A204.1 (cell line): ENCODE measurements at regions not wholly inside any gene's neighbourhood (a gene's known extent, or its start where the extent isn't known, plus 50 kb on each side); places are given as distances from the start of the nearest gene placed in this dataset.
"Not testable (repeated sequence)": the region's sequence is repeated elsewhere in the genome, so short reads cannot be mapped to it uniquely, and the experiment has no call there.

Experiments used
- FAIRE-seq: peaks from 2 replicates; lab custom pipeline; 2012; peaks lifted over from hg19 to GRCh38; lab: Jason Lieb, UNC

- FAIRE-seq: no peak
Measured at GRCh38 chr16:72657164-72657563, 390.8 kb downstream of the ZFHX3 start.

DNA sequence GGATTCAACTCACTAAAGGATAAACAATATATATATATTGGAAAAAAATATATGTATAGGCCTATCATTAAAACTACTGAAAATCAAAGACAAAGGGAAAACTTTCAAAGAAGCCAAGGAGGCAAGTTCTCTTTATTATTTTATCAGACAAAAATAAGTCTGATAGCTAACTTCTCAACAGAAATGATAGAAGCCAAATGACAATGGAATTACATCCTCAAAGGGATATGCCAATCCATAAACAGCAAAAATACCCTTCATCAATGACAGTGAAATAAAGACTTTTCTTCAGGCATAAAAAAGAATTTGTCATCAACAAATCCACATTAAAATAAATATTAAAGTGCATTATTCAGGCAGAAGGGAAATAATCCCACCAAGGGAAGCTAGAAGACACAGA lies 393.4 kb downstream of the ZFHX3 start:
- FAIRE-seq: no peak

DNA sequence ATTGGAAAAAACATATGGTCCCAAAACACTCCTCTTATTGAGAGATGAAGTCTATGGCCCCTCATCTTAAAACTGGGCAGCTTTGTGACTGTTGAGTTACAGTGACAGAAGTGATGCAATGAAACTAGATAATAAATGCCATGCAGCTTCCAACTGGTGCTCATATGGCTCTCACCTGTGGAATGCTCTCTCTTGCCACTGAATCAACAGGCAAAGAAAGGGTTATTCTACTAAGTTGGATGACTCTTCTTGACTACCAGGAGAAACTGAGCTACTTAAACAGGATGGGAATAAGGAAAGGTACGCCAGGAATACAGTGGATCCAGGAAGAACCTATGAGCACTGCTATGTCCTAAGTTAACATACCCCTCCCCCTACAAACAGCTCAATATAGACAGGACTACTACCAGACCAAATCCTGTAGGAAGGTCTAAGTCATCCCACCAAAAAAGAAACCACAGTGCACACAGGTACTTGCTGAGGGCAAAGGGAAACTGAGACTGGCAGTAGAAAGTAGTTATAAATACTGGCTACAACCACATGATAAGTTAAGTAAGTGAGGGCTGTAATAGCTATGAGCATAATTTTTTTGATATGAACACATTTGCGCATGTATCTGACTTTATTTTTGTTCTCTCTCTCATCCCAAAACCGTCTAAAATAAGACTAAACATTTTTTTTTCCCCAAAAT lies 398.5 kb downstream of the ZFHX3 start:
- FAIRE-seq: no peak

DNA sequence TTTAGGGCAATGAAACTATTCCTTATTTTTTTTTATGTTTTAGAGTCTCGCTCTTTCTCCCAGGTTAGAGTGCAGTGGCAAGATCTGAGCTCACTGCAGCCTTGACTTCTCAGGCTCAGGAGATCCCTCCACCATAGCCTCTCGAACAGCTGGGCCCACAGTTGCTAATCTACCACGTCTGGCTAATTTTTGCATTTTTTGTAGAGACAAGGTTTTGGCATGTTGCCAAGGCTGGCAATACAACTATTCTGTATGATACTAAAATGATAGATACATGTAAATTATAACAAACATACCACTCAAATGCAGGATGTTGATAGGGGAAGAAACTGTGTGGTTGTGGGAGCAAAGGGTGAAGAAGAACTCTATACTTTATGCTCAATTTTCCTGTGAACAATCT lies 401.3 kb downstream of the ZFHX3 start:
- no peak for FAIRE-seq

DNA sequence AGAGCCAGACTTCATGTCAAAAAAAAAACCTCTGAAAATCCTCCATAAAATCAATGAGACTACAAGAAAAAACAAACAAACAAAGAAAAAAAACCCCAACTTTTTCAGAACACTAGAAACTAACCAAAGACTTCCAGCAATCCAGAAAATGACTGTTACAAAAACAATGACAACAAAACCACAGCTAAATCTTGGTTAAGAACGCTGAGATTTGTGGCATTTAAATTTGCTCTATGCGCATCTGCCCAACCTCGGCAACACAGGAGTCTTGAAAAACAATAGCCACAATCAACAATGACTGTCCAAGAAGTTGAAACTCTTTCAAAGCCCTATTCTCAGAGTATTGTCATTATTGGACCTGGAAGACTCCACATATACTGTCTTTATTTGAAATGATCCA lies 402.4 kb downstream of the ZFHX3 start:
- FAIRE-seq: no peak

DNA sequence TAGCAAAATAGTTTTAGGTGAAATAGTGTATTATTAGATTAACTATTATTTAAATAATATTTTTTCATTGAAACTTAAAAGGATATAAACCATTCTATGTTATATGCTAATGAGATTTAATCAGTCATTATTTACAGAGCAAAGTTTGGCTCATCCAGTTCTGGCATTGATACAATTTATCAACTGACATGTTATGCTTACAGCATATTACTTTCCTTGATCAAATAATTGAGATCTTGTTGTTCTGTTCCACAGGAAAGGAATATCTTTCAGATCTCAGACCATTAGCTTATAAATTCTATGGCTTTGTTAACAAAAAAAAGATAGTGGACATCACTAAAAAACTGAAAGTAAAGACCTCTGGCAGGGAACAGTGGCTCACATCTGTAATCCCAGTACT lies 403.0 kb downstream of the ZFHX3 start:
- FAIRE-seq: no peak

- FAIRE-seq: no peak
Measured at GRCh38 chr16:72639494-72639893, 408.4 kb downstream of the ZFHX3 start.

DNA sequence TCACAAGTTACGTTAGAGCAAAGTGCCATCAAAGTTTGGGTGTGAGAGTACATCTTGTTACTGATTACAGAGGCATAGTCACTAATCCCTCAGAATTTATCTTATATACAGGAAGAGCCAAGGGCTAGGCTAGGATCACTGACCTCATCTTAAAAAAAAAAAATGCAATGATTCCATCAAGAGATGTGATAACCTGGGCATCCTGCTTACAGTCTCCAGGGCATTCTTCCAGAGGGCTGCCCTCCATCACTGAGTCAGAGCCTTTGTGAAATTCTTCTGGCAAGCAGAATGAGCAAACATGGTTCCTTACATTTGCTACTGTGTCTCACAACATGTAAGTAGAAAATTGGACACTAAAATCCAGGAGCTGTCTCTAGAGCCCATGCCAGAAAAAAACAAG lies 410.6 kb downstream of the ZFHX3 start:
- FAIRE-seq: no peak

DNA sequence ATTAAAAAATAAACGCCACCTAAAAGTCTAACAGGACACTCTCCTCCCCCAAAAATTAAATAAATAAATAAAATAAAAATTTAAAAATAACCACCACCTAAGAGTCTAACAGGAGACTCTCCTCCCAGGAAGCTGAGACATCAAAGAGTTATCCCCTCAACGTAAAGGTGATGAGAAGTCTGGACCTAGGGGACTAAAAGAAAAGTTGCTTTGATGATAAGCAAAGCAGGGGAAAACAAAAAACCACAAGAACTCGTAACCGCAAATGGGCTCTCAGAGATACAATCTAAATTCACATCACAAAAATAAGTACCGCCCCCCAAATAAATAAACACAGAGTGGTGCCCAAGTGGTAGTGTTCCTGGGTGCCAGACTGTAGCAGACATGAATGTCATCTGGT lies 412.2 kb downstream of the ZFHX3 start:
- no peak for FAIRE-seq

GRCh38 chr16:72635104-72635503 lies 412.8 kb downstream of the ZFHX3 start:
- no peak for FAIRE-seq

DNA sequence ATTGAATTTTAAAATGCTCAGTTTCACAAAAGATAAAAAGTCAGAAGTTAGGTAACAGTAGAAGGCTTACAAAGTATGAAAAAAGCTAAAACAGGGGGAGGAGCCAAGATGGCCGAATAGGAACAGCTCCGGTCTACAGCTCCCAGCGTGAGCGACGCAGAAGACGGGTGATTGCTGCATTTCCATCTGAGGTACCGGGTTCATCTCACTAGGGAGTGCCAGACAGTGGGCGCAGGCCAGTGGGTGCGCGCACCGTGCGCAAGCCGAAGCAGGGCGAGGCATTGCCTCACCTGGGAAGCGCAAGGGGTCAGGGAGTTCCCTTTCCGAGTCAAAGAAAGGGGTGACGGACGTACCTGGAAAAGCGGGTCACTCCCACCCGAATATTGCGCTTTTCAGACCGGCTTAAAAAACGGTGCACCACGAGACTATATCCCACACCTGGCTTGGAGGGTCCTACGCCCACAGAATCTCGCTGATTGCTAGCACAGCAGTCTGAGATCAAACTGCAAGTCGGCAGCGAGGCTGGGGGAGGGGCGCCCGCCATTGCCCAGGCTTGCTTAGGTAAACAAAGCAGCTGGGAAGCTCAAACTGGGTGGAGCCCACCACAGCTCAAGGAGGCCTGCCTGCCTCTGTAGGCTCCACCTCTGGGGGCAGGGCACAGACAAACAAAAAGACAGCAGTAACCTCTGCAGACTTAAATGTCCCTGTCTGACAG lies 420.6 kb downstream of the ZFHX3 start:
- FAIRE-seq: not testable (repeated sequence)

- no peak for FAIRE-seq
Measured at GRCh38 chr16:72626623-72627022, 421.3 kb downstream of the ZFHX3 start.

- no peak for FAIRE-seq
Measured at GRCh38 chr16:72621651-72622050, 426.3 kb downstream of the ZFHX3 start.

- no peak for FAIRE-seq
Measured at GRCh38 chr16:72620853-72621252, 427.1 kb downstream of the ZFHX3 start.

- FAIRE-seq: no peak
Measured at GRCh38 chr16:72620348-72620747, 427.6 kb downstream of the ZFHX3 start.

GRCh38 chr16:72615856-72616255 lies 432.1 kb downstream of the ZFHX3 start:
- no peak for FAIRE-seq

DNA sequence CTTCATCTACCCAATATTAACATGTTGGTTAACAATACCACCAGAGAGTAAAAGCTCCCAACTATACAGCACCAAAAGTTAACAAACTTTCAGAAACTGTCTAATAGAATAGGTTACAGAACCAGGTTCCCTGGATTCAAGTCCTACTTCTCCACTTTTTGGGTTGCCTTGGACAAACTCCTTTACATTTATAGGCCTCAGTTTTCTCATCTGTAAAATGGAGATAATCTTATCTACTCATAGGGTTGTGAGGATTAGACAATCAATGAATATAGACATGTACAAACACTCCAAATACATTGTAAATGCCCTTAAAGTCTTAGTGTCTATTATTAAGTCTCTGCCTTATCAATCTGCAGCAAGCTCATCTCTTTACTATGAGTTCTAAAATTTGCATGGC lies 435.2 kb downstream of the ZFHX3 start:
- FAIRE-seq: no peak

GRCh38 chr16:72612256-72612655 lies 435.7 kb downstream of the ZFHX3 start:
- no peak for FAIRE-seq

GRCh38 chr16:72609933-72610332 lies 438.0 kb upstream of the PMFBP1 start:
- no peak for FAIRE-seq

DNA sequence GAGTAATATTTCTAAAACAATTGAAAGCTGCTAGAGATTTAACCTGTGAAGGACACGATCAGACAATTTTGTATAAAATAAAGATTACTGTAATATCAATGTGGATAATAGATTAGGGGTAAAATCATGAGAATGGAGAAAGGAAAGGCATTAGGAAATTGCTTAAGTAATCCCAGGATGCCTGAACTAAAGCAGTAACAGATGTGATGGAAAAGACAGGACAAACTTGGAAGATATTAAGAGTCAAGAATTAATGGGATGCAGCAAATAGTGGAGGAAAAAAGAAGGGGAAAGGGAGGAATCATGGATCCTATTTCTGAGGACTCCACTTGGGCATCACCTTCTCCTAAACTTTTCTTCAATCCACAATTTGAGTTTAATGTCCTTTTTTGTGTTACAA lies 437.1 kb upstream of the PMFBP1 start:
- no peak for FAIRE-seq

GRCh38 chr16:72604375-72604774 lies 432.4 kb upstream of the PMFBP1 start:
- no peak for FAIRE-seq

- no peak for FAIRE-seq
Measured at GRCh38 chr16:72602499-72602898, 430.5 kb upstream of the PMFBP1 start.

DNA sequence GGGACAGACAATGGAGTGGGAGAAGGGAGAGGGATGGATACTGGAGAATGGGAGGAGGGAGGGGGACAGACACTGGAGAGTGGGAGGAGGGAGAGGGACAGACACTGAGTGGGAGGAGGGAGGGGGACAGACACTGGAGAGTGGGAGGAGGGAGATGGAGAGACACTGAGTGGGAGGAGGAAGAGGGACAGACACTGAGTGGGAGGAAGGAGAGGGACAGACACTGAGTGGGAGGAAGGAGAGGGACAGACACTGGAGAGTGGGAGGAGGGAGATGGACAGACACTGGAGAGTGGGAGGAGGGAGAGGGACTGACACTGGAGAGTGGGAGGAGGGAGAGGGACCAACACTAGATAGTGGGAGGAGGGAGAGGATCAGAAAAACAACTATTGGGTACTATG lies 426.7 kb upstream of the PMFBP1 start:
- FAIRE-seq: no peak

DNA sequence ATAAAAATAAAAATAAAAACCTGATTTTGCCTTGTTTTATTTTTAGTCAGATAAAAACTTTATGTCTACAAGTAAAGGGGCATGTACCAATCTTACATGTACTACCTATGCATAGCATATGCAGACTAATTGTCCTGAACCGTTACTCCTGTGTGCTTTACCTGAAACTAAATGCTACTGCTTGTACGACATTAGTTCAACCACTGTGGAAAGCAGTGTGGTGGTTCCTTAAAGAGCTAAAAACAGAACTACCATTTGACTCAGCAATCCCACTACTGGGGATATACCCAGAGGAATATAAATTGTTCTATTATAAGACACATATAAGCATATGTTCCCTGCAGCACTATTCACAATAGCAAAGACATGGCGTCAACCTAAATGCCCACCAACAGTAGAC lies 426.0 kb upstream of the PMFBP1 start:
- no peak for FAIRE-seq
